IMR-90 (cell line): ENCODE measurements at regions not wholly inside any gene's neighbourhood (a gene's known extent, or its start where the extent isn't known, plus 50 kb on each side); places are given as distances from the start of the nearest gene placed in this dataset.

Source experiments
- ATAC-seq: fragments of 200-7000 bp; cut with Tn5 transposase; 2 replicates; pipeline ENCODE4 v1.9.1; 2020; ENCODE audit warnings: low read depth, mild to moderate bottlenecking, moderate library complexity
- BruUV-seq: library from RNA; stranded (reverse); fragments of 400-500 nt; replicated peaks from 2 replicates; lab custom pipeline; 2021; lab: Mats Ljungman, UMichigan
- CTCF ChIA-PET: fragments of 300-600 bp; formaldehyde crosslinking; extraction: SDS; loops from one replicate; lab custom pipeline; 2021; ENCODE audit warnings: antibody characterized with exemption; lab: Yijun Ruan, JAX
- POLR2A ChIA-PET: fragments of 300-600 bp; sonication (Branson Sonifier 250); formaldehyde crosslinking; loops from one replicate; lab custom pipeline; 2022; ENCODE audit warnings: antibody characterized with exemption; ENCODE audit not compliant: unreplicated experiment; lab: Charles Lee
- DNase-seq: peaks from one replicate; pipeline ENCODE4 v3.0.0; 2013
- H2AFZ ChIP-seq: replicated peaks from 2 replicates; pipeline ENCODE3; 2013; ENCODE audit warnings: low read length, mild to moderate bottlenecking; ENCODE audit not compliant: poor library complexity
- H2AK5ac ChIP-seq: 2 replicates; pipeline ENCODE4 v1.6.1; 2013; ENCODE audit warnings: low read depth, low read length, inconsistent platforms
- H2AK9ac ChIP-seq: replicated peaks from 2 replicates; pipeline ENCODE3; 2013; ENCODE audit warnings: mild to moderate bottlenecking, low read depth, low read length, moderate library complexity; ENCODE audit not compliant: poor library complexity
- H2BK120ac ChIP-seq: 2 replicates; pipeline ENCODE4 v1.6.1; 2013; ENCODE audit warnings: low read depth, low read length, inconsistent platforms
- H2BK15ac ChIP-seq: 3 replicates; pipeline ENCODE4 v1.6.1; 2013; ENCODE audit warnings: low read depth, low read length, inconsistent platforms
- H2BK20ac ChIP-seq: 2 replicates; pipeline ENCODE4 v1.6.1; 2013; ENCODE audit warnings: low read depth, mild to moderate bottlenecking, inconsistent platforms, low read length, moderate library complexity
- H2BK5ac ChIP-seq: 2 replicates; pipeline ENCODE4 v1.6.1; 2013; ENCODE audit warnings: mild to moderate bottlenecking, low read depth, low read length, inconsistent platforms; ENCODE audit not compliant: poor library complexity, severe bottlenecking
- H3K14ac ChIP-seq: replicated peaks from 2 replicates; pipeline ENCODE4 v1.6.1; 2013; ENCODE audit warnings: low read depth, low read length, inconsistent platforms
- H3K18ac ChIP-seq: 2 replicates; pipeline ENCODE4 v1.6.1; 2013; ENCODE audit warnings: low read depth, low read length, control low read depth
- H3K23ac ChIP-seq: 2 replicates; pipeline ENCODE4 v1.6.1; 2013; ENCODE audit warnings: low read depth, low read length, inconsistent platforms
- H3K27ac ChIP-seq: 2 replicates; pipeline ENCODE4 v1.5.1; 2013; ENCODE audit warnings: mild to moderate bottlenecking, control low read depth, low read length; ENCODE audit not compliant: insufficient read depth
- H3K27me3 ChIP-seq: 2 replicates; pipeline ENCODE4 v1.6.1; 2013; ENCODE audit warnings: low read length; ENCODE audit not compliant: control insufficient read depth, insufficient read depth
- H3K36me3 ChIP-seq: 2 replicates; pipeline ENCODE4 v1.6.1; 2013; ENCODE audit warnings: low read length, mixed read lengths; ENCODE audit not compliant: control insufficient read depth, insufficient read depth
- H3K4ac ChIP-seq: 2 replicates; pipeline ENCODE4 v1.6.1; 2013; ENCODE audit warnings: low read depth, low read length, inconsistent platforms
- H3K4me1 ChIP-seq: 2 replicates; pipeline ENCODE4 v1.6.1; 2013; ENCODE audit warnings: low read length, mixed read lengths; ENCODE audit not compliant: control insufficient read depth, insufficient read depth
- H3K4me2 ChIP-seq: 2 replicates; pipeline ENCODE4 v1.6.1; 2013; ENCODE audit warnings: low read depth, mild to moderate bottlenecking, control low read depth, low read length, moderate library complexity
- H3K4me3 ChIP-seq: 2 replicates; pipeline ENCODE4 v1.5.1; 2013; ENCODE audit warnings: low read depth, mild to moderate bottlenecking, control low read depth, low read length, moderate library complexity; ENCODE audit not compliant: insufficient read depth
- H3K56ac ChIP-seq: 2 replicates; pipeline ENCODE4 v1.6.1; 2013; ENCODE audit warnings: low read length, inconsistent platforms; ENCODE audit not compliant: insufficient read depth; ENCODE audit errors: extremely low read depth
- H3K79me1 ChIP-seq, 2 experiments: 2 replicates each; pipeline ENCODE4 v1.6.1; 2013; ENCODE audit warnings: low read length in 2 of 2, inconsistent platforms in 1 of 2, low read depth in 1 of 2
- H3K9ac ChIP-seq: 2 replicates; pipeline ENCODE4 v1.6.1; 2013; ENCODE audit warnings: low read depth, low read length, control low read depth
- H3K9me1 ChIP-seq: 2 replicates; pipeline ENCODE4 v1.6.1; 2013; ENCODE audit warnings: low read length, inconsistent platforms; ENCODE audit not compliant: insufficient read depth
- H3K9me3 ChIP-seq: 2 replicates; pipeline ENCODE4 v1.6.1; 2013; ENCODE audit warnings: low read length; ENCODE audit not compliant: control insufficient read depth, insufficient read depth
- H4K20me1 ChIP-seq: 2 replicates; pipeline ENCODE4 v1.6.1; 2013; ENCODE audit warnings: low read length, inconsistent platforms; ENCODE audit not compliant: insufficient read depth
- H4K5ac ChIP-seq: 2 replicates; pipeline ENCODE4 v1.6.1; 2013; ENCODE audit warnings: mild to moderate bottlenecking, low read depth, low read length, control low read depth
- H4K8ac ChIP-seq, 2 experiments: 2 replicates each; pipeline ENCODE4 v1.6.1; 2013; ENCODE audit warnings: low read depth in 2 of 2, low read length in 2 of 2, control low read depth in 1 of 2, inconsistent platforms in 1 of 2
- H4K91ac ChIP-seq: 2 replicates; pipeline ENCODE4 v1.6.1; 2013; ENCODE audit warnings: low read depth, low read length, inconsistent platforms; ENCODE audit not compliant: insufficient read depth
- BHLHE40 ChIP-seq: fragments of 150-350 bp; IDR thresholded peaks from 2 replicates; pipeline ENCODE4 v1.6.1; 2016; ENCODE audit warnings: mild to moderate bottlenecking, low read depth, low read length
- CHD1 ChIP-seq: IDR thresholded peaks from 2 replicates; pipeline ENCODE4 v1.6.1; 2012; ENCODE audit warnings: low read depth, low read length, improper control_type of control experiment
- FOS ChIP-seq: fragments of 150-350 bp; IDR thresholded peaks from 2 replicates; pipeline ENCODE4 v1.6.1; 2016; ENCODE audit warnings: low read depth, low read length
- MAFK ChIP-seq: IDR thresholded peaks from 2 replicates; pipeline ENCODE4 v1.6.1; 2012; ENCODE audit warnings: low read depth, low read length, improper control_type of control experiment
- MAZ ChIP-seq: IDR thresholded peaks from 2 replicates; pipeline ENCODE4 v1.6.1; 2012; ENCODE audit warnings: low read depth, mild to moderate bottlenecking, low read length, improper control_type of control experiment, moderate library complexity, borderline replicate concordance
- NFE2L2 ChIP-seq: fragments of 150-350 bp; IDR thresholded peaks from 2 replicates; pipeline ENCODE4 v1.6.1; 2016; ENCODE audit warnings: low read depth, mild to moderate bottlenecking, low read length
- POLR2A ChIP-seq: IDR thresholded peaks from 2 replicates; pipeline ENCODE4 v1.6.1; 2012; ENCODE audit warnings: mild to moderate bottlenecking, low read depth, low read length
- RAD21 ChIP-seq: IDR thresholded peaks from 2 replicates; pipeline ENCODE4 v1.6.1; 2012; ENCODE audit warnings: low read length, improper control_type of control experiment
- RFX5 ChIP-seq: IDR thresholded peaks from 2 replicates; pipeline ENCODE4 v1.8.0; 2012; ENCODE audit warnings: low read depth, mild to moderate bottlenecking, low read length, moderate library complexity
- SMC3 ChIP-seq: fragments of 150-350 bp; IDR thresholded peaks from 2 replicates; pipeline ENCODE4 v1.6.1; 2016; ENCODE audit warnings: low read depth, mild to moderate bottlenecking, antibody characterized with exemption, low read length, moderate library complexity
- WGBS, 2 experiments: methylation state at CpG; one replicate each; pipeline versions ENCODE4 v1.1.5 to v1.1.7; 2013; ENCODE audit warnings: missing lambda C conversion rate in 2 of 2; ENCODE audit not compliant: insufficient read length in 1 of 2; ENCODE audit errors: extremely low coverage in 2 of 2; 5-methylcytosine and 5-hydroxymethylcytosine counted together
- dilution Hi-C: fragments of 300-500 bp; cut with HindIII; formaldehyde crosslinking; loops from one replicate; pipeline ENCODE4 v1.14.3; 2018; ENCODE audit warnings: low sequenced_read_pairs; ENCODE audit not compliant: unreplicated experiment
- in situ Hi-C: fragments of 300-500 bp; cut with MboI; formaldehyde crosslinking; loops from 3 replicates; pipeline ENCODE4 v1.14.3; 2019; ENCODE audit warnings: low sequenced_read_pairs, inconsistent platforms, mixed read lengths
- intact Hi-C: fragments of 100-400 bp; cut with micrococcal nuclease; formaldehyde crosslinking; loops from 2 replicates; pipeline ENCODE4 v1.10.0; 2022
- TF ChIP-seq, protein P1 (sequence below): fragments of 150-350 bp; IDR thresholded peaks from 2 replicates; pipeline ENCODE4 v1.6.1; 2016; ENCODE audit warnings: low read depth, mild to moderate bottlenecking, low read length, moderate library complexity, borderline replicate concordance
- TF ChIP-seq, protein P2 (sequence below): conservative IDR thresholded peaks from 2 replicates; pipeline ENCODE4 v1.5.1; 2012; ENCODE audit warnings: mild to moderate bottlenecking, low read depth, low read length, improper control_type of control experiment
- TF ChIP-seq, protein P3 (sequence below): fragments of 150-350 bp; IDR thresholded peaks from 2 replicates; pipeline ENCODE4 v1.6.1; 2017; ENCODE audit warnings: mild to moderate bottlenecking, antibody characterized with exemption, low read length, low read depth

DNA sequence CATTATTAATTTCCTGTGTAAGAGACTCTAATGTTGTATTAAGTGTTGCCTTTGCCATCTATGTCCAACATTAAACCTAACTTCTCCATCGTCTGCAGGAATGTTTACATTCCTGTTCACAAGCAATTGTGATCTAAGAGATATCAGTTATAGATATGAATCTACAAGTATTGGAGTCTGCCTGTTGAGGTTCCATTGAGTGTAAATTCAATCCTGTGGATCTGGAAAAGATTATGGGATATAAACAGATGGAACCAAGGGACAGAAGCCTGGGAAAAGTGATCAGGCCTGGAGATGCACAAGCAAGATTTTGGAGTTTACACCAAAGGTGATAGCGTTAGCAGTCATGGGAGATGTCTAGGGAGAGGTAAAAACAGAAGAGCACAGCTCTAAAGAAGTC is 135.5 kb downstream of the LSMEM1 start:
- Histone ChIP-seq H2AK5ac (no peak overlapping the region), H2BK120ac (no peak overlapping the region), H3K4me3 (no peak overlapping the region), H3K4me1 (no peaks in the 10 kb centered on the region), H4K20me1 (no peaks in the 10 kb centered on the region), H3K18ac (no peak overlapping the region), H4K5ac (no peak overlapping the region), H3K27ac (no peak overlapping the region), H3K9me3 (no peaks in the 10 kb centered on the region), H3K14ac (no peak overlapping the region), H3K23ac (no peak overlapping the region), H3K4me2 (no peak overlapping the region), H4K8ac (no peak overlapping the region), H3K4ac (no peak overlapping the region), H3K79me1 (no peaks in the 10 kb centered on the region), H3K9me1 (no peaks in the 10 kb centered on the region), H3K27me3 (no peaks in the 10 kb centered on the region), H4K91ac (no peak overlapping the region), H3K56ac (no peak overlapping the region), H2BK15ac (no peak overlapping the region), H2AK9ac (no peak overlapping the region), H2BK20ac (no peak overlapping the region), H3K36me3 (no peaks in the 10 kb centered on the region), H2AFZ (no peak overlapping the region), H3K9ac (no peak overlapping the region), H2BK5ac (no peak overlapping the region)
- no TSS peak for BruUV-seq
- in situ Hi-C loops (no loop called here), intact Hi-C loops (no loop called here), dilution Hi-C loops (no loop called here)
- 38% methylated on average over 1 of the region's 2 CpGs; no CpG with 5 or more reads in 1 of the 2 experiments for WGBS, 2 experiments
- ChIA-PET CTCF (interaction anchor here (0.7 to 1.4 kb wide), 2 partner anchors 9 to 149 kb away, joined by 3 read pairs; no protein-coding TSS in a partner anchor), POLR2A (no interaction called here)
- no peak for ATAC-seq
- TF ChIP-seq FOS (no peak), MAZ (no peak), NFE2L2 (no peak), RAD21 (no peak), RFX5 (no peak), CHD1 (no peak), BHLHE40 (no peak), POLR2A (no peak), SMC3 (no peak), MAFK (no peak)
- TF ChIP-seq, protein P1, sequence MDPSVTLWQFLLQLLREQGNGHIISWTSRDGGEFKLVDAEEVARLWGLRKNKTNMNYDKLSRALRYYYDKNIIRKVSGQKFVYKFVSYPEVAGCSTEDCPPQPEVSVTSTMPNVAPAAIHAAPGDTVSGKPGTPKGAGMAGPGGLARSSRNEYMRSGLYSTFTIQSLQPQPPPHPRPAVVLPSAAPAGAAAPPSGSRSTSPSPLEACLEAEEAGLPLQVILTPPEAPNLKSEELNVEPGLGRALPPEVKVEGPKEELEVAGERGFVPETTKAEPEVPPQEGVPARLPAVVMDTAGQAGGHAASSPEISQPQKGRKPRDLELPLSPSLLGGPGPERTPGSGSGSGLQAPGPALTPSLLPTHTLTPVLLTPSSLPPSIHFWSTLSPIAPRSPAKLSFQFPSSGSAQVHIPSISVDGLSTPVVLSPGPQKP = no peak
- TF ChIP-seq, protein P2, sequence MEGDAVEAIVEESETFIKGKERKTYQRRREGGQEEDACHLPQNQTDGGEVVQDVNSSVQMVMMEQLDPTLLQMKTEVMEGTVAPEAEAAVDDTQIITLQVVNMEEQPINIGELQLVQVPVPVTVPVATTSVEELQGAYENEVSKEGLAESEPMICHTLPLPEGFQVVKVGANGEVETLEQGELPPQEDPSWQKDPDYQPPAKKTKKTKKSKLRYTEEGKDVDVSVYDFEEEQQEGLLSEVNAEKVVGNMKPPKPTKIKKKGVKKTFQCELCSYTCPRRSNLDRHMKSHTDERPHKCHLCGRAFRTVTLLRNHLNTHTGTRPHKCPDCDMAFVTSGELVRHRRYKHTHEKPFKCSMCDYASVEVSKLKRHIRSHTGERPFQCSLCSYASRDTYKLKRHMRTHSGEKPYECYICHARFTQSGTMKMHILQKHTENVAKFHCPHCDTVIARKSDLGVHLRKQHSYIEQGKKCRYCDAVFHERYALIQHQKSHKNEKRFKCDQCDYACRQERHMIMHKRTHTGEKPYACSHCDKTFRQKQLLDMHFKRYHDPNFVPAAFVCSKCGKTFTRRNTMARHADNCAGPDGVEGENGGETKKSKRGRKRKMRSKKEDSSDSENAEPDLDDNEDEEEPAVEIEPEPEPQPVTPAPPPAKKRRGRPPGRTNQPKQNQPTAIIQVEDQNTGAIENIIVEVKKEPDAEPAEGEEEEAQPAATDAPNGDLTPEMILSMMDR = no peak
- TF ChIP-seq, protein P3, sequence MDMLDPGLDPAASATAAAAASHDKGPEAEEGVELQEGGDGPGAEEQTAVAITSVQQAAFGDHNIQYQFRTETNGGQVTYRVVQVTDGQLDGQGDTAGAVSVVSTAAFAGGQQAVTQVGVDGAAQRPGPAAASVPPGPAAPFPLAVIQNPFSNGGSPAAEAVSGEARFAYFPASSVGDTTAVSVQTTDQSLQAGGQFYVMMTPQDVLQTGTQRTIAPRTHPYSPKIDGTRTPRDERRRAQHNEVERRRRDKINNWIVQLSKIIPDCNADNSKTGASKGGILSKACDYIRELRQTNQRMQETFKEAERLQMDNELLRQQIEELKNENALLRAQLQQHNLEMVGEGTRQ = no peak
- no peak for DNase-seq
